ENCODE measurements at regions not wholly inside any gene's neighbourhood (a gene's known extent, or its start where the extent isn't known, plus 50 kb on each side); places are given as distances from the start of the nearest gene placed in this dataset.

DNA sequence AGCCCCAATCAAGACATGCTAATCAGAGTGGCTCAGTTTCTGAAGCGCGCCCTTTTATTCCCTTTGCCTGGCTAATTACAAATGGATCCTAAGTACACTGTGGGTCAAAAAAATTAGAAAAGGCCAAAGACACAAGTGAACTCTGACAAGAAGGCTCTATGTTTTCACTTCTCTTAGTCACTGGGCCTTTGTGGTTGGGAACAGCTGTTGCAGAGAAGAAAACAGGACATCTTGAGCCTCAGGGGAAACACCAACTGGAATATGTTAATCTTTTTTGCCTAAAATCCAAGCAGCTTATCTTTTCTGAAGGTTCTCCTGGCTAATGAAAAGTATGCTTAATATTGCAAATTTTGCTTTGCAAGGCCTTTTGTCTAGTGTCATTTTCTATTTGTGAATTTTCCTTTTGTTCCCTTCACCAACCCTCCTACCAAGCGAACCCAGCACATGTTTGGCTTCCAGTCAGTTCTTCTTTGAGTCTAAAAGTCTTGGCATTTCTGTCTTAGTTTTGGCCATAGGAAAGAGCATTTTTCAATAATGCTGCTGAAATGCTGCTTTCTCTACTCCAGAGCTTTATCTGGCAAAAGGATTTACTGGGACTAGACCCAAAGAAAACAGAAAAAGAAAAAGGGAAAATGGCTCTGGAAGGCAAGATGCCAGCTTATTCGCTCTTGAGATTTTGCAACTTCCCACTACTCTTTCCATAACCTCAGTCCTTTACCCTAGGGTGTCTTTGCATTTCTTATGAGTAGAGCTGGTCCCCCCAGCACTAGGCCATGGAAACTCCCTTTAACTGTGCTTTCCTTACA lies 440.2 kb upstream of the ST6GAL2 start:
- DNase-seq = peak; percentile 76

DNA sequence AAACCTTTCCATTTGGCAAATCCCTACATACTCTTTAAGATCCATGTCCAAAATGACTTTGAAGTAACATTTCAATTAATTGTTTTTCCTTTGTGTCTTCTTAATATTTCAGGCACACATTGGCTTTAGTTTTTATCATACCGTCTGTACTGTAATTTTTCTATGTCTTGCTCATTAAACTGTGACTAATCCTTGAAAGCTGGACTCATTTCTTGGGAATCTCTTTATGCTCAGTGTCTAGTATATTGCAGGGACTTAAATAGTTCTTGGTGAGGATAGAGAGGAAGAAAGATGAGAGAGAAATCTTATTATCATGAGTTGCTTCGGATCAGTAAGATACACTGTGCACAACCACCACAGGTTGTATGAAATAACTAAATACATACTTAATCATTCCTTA lies 448.3 kb upstream of the ST6GAL2 start:
- DNase-seq = no peak

DNA sequence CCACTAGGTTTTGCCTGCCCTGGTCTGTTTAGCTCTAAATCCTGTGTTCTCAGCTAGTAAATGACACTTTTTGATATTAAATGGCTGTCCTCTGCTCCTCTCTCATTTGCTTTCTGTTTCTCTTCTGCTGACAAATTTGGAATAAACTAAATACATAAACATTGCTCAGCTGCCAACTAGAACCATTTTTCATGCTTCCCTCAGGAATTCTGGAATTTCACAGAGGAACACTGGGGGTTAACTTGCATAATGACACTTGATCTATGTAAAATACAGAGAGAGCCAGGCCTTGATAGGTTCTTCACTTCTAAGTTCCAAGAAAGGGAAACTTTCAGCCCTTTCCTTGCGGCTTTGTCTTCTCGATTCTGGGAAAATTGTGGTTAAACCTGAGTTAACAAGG lies 450.6 kb upstream of the ST6GAL2 start:
- DNase-seq = no peak

DNA sequence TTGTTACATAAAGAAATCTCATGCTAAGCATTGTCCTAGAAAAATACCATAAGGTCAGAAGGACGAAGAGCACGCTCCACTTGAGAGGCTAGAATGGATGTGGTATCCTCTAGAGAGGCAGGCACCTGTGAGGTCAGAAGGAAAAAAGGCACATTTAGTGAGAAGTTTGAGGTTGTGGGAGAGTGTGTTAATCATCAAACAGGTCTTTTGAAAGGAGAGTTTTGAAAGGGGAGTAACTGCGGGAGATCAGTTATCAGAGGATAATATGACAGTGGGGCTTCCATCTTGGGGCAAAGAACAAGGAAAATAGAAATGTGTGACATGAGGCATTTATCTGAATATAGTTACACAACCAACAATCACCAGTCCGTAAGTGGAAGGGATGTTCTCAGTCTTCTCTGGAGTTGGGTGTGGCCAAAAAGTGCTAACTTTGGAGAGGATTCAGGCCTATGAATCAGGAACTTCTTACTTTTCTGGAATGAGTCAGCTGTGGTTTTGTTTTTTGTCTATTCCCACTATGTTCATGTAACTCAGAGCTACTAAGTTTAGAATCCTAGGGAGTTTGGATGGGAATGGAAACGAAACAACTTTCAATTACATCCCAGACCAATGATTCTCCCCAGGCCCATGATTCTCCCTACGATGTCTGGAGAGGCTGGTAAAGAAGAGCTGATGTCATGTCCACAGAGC lies 451.4 kb upstream of the ST6GAL2 start:
- DNase-seq = no peak

DNA sequence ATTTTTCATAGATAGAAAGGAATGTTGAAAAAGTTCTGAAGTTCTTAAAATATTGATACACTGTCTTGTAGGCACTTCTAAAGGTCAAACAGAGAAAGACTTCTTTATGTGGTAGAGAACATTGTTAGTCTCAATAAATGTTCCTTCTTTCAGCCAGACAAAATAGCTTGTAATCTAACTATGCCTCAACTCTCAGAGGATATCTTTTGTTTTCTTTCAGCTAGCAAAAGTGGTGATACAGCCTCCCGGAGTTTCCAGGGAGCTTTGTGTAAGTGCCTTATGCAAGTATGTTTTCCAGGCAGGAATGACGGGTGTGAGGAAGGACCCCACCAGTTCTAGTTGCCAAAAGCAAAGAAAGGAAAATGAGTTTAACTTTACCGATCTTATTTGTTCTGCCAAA lies 452.1 kb upstream of the ST6GAL2 start:
- no peak for DNase-seq

DNA sequence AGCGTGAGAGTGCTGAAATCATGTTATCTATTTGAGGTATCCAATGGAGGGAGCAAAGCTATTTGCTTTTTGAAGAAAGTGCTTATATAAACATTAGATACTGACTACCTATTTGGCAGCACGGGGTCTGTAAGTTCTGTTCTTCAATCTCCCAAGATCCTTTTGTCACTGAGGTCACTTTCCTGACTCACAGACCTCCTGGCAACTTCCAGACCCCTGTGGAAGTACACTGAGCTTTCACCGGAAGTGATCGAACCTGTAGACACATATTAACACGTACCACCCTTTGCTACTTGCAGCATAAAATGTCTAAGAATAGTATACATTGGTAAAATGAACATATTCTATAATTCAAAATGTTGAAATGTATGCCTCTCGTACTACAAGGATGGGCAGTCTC lies 452.6 kb upstream of the ST6GAL2 start:
- DNase-seq = no peak

DNA sequence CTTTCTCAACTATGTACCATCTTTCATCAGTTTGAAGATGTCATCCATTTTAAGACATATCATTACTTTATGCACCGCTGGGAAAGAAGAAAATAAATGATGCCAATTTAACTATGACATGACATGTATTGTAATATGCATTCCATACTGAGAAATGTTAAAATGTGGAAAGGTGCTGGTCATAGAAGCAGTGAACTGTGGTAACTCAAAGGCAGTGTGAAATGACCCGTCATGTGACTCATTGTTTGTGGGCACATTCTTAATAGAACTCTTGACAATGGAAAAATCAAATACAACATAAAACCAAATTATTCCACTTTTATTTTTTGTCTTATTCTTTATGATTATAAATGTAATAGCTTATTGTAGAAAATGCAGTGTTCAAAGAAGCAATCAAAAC lies 455.0 kb upstream of the ST6GAL2 start:
- DNase-seq = no peak

DNA sequence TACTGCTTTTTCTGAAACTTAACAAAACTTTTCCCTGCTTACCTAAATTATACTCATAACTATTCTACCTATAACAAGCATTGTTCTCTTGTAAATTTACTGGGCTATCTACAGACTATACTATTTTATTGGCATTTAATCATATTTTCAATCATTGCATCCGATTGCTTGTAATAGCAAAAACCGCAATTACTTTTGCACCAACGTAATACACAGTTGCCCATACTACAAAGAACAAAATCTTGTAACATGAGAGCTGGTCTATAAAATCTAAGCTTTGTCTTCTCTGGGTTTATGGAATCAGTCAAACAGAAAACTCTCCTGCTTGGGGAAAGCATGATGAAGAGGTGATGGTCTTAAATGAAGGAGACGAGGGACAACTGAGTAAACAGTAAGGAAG lies 463.4 kb upstream of the ST6GAL2 start:
- no peak for DNase-seq

DNA sequence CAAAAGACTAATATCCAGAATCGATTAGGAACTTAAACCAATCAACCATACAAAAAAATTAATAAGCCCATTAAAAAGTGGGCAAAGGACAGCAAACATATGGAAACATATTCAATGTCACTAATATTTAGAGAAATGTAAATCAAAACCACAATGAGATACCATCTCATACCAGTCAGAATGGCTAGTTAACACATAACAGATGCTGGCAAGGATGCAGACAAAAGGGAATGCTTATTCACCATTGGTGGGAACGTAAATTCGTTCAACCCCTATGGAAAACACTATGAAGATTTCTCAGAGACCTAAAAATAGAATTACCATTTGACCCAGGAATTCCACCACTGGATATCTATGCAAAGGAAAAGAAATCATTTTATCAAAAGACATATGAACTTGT lies 468.2 kb upstream of the ST6GAL2 start:
- DNase-seq = no peak

DNA sequence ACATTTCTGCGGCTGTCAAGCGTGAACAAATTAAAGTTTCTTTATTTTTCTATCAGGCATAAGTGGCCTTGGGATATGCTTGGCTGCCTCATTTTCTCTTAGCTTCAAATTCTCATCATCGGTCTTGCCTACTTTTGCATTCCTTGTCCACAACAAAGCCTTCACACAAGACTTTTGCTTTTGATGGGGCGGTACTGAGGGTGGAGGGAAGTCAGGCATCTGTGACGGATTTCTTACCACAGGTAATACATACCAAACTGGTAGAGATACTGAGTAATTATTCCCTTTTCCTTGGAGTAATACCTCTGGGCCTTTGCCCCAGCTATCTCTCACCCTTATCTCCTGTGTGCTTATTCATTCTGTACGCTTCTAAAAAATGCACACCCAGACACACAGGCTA lies 468.3 kb upstream of the RGPD4 start:
- no peak for DNase-seq

DNA sequence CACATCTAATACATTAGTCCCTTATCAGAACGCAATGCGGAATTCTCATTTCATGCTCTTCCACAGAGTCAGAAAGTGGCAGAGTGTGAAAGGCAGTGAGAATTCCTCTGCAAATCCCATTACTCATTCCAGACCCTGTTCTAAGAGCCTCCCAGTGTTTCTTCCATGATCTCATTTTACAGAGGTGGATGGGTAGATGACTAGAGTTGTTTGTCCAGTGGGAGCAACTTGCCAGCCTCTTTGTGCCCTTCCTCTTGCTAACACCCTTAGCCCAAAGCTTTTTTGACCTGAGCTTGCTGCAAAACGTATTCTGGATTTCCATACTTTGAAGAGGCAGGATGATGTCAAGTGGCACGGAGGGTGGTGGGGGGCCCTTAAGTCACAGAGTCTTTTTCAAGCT lies 467.7 kb upstream of the RGPD4 start:
- no peak for DNase-seq

DNA sequence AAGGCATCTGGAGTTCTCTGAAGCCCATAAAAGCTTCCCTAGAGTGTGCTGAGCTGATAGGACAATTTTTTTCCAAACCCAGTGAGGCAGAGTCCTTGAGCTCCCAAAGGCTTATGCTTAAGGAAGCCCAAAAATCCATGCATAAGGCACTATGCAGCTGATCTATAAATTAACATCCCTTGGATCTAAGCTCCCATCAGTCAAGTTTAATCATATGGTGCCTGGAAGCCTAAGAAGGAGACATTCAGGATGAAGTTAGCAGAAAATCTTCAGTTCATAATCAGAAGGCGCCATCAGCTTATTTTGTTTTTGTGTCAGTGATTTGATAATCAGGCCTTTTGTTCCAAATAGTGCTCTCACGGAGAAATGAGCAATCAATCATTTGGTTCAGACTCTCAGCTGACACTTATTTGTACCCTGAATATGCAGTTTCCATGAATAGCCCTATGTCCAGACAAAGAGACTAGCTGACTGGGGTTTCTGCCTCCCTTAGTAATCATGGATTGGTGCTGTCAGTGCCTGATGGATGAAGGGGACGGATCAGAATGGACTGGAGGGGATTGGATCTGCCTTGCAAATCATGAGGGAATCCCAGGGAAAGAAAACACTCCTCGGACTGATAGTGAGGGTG lies 464.8 kb upstream of the RGPD4 start:
- DNase-seq = no peak

DNA sequence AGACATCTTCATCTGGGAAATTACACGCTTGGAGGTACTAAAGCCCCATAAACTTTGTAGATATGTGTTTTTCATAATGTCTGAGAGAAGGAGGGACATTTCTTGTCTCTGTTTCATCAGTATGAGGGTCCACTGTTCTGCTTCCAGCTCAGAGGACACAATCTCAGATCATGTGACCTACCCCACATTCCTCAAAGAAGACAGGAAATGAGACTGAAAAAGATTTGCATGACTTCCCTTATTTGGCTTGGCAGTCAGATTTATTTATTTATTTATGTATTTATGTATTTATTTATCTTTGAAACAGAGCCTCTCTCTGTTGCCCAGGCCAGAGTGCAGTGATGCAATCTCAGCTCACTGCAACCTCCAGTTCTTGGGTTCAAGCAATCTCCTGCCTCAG lies 463.7 kb upstream of the RGPD4 start:
- DNase-seq = no peak

DNA sequence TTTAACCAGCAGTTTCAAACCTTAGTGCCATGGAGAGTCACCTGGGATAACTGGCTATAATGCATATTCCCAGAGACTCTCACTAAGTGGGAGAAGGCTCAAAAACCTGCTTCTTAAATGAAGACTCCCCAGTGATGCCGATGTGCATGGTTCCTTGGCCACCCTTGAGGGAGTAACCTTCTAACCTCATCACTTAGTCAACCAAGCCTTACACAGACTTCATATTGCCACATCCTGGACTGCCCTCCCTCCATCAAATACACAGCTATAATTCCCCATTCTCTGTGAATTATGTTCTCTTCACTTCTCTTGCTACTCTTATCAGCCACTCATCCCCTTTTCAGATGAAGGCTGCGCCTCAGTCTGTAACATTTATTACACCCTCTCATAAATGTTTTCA lies 462.9 kb upstream of the RGPD4 start:
- no peak for DNase-seq

DNA sequence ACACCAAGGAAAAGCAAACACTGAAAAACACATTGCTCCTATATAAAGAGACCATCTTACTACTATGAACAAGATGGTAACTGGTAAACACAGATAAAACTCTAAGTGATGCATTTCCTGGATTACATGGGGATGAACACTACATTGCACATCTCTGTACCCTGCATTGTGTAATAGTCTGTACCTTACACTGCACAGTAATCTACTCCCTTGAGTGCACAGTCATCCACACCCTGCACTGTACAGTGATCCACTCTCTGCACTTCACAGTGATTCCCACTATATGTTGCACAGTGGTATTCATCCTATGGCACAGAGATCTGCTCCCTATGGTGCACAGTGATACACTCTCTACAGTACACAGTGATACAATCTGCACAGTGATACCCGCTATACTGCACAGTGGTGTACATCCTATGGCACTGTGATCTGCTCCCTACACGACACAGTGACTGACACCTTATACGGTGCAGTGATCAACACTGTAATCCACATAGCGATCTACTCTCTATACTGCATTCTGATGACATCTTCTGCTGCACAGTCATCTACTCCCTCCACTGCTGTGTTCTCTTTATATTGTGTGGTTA lies 462.2 kb upstream of the RGPD4 start:
- DNase-seq = no peak

DNA sequence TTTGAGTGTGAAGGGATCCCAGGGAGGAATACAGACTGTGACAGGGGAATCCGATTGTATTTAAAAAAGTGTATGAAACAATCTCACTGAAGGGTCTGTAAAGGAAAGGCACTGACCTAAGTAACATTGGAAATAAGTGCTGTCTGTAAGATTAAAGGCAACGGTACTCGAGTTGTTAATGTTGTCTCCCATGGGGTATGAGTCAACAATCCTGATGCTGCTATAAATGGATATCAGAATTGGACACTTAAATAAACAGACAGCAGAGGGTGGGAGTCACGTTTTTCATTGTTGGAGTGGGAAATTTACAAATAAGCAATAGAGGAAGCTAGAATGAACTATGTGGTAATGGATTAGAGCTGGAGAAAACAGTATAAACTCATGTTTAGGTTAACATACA lies 452.4 kb upstream of the RGPD4 start:
- no peak for DNase-seq

DNA sequence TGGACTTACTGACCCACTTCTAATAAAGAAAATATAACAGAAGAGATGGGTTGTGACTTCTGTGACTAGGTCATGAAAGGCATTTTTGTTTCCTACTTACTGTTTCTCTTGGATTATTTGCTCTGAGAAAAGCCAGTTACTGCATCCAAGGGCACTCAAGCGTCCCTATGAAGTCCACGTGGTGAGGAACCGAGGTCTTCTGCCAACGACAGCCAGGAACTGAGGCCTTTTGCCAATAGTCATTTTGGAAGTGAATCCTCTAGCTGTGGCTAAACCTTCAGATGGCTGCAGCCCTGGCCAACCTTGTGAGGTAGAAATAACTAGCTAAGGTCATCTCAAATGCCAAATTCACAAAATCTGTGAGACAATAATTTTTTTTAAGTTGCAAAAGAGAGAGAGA lies 449.8 kb upstream of the RGPD4 start:
- DNase-seq = no peak

DNA sequence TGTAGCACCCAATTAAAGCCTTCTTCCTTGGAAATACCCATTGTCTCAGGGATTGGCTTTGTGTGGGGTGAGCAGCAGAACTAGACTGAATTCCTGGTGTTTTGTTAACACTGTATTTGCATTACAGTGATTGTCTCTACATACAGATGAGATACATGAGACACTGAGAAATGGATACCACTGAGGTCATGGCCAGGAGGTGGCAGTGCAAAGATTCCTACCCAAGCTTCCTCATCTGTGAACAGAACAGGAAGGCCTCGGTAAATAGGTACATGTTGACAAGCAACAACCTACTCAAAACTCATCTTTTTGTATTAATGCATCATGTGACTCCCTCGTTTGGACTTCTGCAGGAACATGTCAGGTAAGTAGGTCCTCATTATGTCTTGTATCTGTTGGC lies 445.8 kb upstream of the RGPD4 start:
- DNase-seq = no peak

DNA sequence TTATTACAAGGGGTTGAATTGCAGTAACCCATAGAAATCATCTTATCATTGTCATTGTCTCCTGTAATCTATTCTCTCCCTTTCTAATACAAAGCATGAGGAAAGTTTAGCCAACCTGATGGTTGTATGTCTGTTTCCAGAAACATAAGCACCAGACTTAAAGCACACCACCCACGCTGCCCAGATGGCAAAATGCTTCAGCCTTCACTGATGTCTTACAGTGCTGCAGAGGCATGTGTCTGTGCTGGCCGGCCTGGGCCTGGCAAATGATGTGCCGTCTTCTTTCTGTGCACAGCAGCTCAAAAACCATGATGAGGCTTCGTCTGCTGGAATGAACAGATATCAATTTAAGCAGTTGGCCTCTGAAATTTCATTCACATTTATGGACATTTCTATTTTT lies 443.0 kb upstream of the RGPD4 start:
- DNase-seq = no peak

DNA sequence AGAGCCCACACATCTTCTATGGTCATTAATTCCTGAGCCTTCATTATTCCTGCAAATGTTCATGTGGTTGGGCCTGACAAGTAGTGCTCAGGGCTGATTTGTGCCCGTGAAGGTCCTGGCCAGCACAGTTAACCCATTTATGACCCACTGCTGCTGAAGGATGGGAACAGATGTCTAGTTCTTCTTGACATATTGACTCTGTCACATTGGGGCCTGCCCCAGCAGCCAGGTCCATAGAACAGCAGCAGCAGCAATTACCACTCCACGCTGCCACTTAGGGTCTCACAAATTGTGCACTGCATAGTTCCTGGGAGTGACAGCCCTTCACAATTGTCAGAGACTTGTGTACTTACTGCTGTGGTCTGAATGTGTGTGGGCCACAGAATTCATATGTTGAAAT lies 442.3 kb upstream of the RGPD4 start:
- no peak for DNase-seq

DNA sequence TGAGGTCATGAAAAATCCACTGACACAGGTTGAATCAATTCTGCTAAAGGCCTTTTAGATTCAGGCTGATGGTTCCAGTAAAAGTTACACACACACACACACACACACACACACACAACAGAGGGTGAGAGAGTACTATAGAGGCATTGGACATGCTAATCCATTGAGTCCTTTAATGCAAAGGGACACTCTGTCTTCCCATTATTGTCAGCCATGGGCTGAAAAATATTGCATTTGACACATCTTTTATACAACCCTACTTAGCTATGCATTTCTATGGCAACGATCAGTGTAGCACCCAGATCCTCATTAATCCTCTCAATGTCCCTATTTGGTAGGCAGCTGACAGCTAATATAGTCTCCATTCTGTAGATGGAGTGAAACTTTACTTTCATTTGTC lies 440.8 kb upstream of the RGPD4 start:
- DNase-seq = no peak

DNA sequence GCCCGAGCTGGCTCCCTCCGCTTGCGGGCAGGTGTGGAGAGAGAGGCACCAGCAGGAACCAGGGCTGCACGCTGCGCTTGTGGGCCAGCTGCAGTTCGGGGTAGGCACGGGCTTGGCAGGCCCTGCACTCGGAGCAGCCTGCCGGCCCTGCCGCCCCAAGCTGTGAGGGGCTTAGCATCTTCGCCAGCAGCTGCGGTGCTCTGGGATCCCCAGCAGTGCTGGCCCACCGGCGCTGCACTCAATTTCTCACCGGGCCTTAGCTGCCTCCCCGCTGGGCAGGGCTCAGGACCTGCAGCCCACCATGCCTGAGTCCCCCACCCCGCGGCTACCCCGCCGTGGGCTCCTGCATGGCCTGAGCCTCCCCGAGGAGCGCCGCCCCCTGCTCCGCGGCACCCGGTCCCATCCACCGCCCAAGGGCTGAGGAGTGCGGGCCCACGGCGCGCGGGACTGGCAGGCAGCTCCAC lies 434.4 kb upstream of the RGPD4 start:
- no peak for DNase-seq

DNA sequence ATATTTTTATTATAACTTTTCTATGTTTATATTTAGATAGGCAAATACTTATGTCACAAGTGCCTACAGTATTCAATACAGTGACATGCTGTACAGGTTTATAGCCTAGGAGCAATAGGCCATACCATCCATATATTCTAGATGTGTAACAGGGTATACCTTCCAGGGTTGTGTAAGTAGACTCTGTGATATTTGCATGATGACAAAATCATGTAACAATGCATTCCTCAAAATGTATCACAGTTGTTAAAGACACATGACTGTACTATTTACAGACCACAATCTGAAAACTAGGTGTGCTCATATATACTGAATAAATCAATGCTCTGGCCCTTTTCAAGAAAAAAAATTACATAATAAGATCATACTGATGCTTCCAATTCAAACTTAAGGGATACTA lies 433.2 kb upstream of the RGPD4 start:
- DNase-seq = no peak

DNA sequence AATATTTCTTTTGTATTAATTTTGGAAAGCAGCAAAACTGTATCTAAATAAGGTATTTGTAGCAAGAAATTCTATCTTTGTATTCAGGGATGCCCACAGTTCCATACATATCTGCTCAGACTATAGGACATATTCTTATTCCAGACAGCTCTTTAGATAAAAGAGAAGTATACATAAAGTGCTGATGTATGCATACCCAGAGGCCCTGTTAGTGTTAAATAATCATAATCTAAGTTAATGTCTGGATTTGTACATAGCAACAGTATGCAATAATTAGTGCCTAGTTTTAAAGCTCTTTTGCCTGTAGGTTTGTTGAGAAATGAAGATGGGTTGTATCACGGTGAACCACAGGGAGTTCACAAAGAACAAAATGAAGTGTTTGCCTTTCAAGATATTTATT lies 428.0 kb upstream of the RGPD4 start:
- no peak for DNase-seq

All from midbrain (tissue), 1 donor.